ELF-1 (cell line): ENCODE measurements at regions not wholly inside any gene's neighbourhood (a gene's known extent, or its start where the extent isn't known, plus 50 kb on each side); places are given as distances from the start of the nearest gene placed in this dataset.

Source experiments
- DNase-seq: peaks from one replicate; pipeline ENCODE4 v3.0.0-alpha.2; 2016; ENCODE audit warnings: low read depth, low spot score

DNA sequence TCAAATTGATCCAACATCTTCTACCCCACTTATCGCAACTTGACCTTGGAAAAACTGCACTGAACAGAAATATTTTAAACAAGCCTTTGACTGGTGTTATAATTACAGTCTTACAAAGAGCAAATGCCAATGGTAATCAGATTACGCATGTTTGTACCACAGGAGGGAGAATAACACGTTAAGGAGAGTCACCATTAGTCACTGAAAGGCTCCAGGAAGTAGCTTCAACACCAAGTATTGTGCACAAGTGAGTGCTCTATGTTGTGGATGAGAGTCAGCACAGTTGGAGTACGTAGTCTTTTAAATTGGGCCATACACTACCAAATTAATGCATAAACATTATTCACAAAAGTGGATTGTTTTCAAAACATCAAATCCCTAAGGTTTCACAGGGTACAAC is 1081.5 kb upstream of the TENM3 start:
- no peak for DNase-seq

DNA sequence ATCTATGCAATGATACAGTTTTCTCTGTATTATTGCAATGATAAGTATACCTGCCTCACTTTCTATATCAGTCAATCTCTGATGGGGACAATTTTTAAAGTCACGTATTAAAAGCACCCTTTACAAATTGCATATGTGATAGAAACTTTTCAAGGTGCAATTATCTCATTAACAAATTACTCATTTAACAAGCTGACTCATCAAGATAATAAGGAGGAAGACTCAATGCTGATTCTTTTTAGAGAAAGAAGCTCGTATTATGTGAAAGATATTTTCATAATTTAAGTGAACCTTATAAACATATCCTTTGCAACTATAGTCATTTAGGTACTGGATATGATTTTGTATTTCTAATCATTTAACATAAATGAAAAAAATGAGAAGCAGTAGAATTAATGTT is 1080.9 kb upstream of the TENM3 start:
- no peak for DNase-seq

DNA sequence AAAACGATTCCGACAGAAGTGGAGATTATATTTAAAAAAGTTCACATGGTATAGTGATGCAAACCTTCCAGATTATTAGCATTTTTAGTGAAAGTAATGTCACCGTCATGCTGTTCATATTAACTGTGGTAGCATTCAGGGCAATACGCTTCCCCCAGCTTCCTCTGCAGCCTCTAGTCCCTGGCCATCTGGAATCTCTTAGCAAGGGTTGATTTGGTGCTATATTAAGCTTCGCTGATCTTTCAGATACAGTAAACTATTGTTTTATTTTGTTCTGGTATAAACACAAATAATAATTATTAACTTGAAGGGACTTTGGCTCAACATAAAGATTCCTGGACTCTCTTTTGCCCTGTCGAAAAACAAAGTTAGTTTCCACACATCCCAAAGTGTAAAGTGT is 1080.5 kb upstream of the TENM3 start:
- no peak for DNase-seq

DNA sequence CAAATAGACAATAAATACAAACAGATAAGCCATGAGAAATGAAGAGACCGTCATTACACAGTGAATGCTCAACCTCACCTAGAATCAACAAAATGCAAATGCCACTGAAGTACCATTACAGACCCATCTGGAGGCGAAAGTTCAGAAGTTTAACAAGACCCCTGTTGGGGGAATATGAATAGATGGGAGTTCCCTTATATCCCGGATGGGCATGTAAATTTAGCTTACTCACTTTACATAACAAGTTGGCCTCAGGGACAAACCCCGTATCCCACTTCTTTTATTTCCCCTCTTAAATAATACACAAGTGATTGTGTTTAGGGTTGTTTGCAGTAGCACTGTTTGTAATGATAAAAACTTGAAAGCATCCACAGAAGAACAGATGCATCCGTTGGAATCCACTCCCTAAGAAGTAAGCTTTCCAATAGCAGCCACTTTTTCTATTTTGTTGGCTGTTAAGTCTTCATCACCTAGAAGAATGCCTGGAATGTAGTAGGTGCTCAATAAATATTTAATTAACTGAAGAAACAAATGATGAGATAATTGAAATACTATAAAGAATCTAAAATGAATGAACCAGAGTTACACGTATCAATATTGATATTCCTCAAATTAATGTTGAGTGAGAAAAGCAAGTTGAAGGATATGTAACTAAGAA is 1076.3 kb upstream of the TENM3 start:
- peak; percentile 24 for DNase-seq

DNA sequence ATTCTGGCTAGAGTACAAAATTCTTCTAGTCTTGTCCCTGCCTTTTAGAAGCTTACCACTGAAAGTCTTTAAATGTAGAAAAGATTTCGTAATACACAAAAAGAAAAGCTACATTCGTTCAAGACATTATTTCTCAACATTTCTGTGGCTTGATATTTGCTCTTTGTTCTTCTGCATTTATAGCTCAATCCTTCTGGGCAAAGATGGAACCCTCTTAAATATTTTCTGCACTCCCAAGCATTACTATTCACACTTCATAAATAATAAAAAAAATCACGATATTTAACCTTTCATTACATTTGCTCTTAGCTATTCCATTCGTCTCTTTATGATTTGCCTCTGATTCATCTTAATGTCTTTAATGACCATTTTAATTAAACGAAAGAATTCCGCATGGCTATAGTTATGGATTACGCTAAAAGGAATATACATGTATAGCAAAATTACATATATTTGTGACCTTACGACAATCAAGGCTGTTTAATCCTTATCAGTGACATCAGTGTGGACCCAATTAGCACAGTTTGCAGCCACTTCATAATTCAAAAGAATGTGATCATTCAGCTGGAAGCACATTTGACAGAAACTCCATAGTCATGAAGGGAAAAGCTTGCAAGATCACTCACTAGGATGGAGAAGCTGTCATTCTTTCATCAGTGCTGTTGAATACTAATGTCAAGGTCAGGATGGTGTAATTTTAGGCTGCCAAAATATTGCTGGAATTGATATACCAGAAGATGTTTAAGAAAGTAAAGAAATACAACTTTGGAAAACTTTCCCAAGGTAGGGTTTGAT is 1075.0 kb upstream of the TENM3 start:
- DNase-seq, result no peak

DNA sequence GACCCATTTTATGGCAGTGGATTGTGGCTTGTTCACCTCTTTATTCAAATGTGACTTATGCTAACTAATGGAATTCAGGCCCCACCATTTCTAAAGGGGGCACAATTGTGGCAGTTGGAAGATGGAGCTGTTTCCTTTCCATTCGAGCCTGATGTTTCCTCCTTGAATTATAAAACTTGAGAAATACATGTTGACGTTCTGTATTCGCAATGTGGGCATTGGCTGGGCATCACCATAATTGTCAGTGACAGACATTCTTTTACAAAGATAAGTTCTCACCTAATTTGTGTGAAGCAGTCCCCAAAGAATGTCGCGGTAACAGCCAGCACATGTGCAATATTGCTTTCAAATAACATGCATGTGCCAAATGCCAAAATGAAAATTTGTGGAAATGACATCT is 1070.2 kb upstream of the TENM3 start:
- no peak for DNase-seq

DNA sequence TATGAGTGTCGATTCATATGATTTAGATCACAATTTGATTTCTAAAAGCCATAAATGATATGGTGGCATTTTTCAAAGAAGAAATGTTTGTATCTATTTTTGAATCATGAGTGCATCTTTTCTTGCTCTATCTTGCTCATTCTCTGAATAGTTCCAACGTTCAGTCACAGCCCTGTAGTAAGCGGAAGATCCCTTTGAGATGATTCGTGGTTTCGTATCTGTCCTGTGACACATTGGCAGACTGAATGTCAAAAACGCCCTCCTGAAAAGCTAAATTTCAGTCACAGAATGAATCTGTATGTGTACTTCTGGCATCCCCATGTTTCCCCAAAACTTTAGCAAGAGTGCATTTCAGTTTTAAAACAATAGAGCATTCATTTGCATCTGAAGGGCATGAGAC is 1066.9 kb upstream of the TENM3 start:
- DNase-seq, result no peak

DNA sequence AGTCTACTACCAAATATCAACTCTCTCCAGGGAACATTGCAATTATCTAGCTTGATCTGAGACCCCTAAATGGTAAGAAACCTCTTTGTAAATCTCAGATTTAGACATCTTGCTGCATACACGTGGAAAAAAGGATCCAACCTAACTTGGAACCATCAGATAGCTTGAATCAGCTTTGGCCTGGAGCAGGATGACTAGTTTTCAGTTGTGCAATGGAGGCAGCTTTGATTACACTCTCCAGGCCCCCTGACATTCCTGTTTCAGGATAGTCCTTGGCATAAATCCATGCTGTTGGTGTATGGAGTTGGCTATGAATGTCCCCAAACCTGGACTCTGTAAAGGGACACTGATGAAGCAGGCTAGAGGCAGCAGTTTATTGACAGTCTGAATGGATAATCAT is 1061.9 kb upstream of the TENM3 start:
- DNase-seq, result no peak

DNA sequence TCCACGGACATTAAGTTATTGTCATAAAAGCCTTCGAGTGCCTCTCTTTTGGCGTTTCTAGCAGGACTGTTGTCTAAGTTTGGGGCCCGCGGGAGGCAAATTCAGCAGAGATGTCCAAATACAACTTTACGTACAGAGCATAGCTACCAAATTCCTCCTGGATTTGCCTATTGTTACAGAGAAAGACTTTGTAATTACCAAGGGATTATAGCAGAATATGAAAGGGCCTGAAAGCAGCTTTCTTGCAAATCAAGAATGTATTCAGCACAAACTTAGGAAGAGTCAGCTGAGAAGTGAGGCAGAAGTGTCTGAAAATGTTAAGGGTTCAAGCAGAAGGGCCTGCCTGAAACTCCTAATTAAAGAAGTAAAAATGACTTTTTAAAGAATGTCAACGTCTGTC is 1053.5 kb upstream of the TENM3 start:
- DNase-seq, result no peak

DNA sequence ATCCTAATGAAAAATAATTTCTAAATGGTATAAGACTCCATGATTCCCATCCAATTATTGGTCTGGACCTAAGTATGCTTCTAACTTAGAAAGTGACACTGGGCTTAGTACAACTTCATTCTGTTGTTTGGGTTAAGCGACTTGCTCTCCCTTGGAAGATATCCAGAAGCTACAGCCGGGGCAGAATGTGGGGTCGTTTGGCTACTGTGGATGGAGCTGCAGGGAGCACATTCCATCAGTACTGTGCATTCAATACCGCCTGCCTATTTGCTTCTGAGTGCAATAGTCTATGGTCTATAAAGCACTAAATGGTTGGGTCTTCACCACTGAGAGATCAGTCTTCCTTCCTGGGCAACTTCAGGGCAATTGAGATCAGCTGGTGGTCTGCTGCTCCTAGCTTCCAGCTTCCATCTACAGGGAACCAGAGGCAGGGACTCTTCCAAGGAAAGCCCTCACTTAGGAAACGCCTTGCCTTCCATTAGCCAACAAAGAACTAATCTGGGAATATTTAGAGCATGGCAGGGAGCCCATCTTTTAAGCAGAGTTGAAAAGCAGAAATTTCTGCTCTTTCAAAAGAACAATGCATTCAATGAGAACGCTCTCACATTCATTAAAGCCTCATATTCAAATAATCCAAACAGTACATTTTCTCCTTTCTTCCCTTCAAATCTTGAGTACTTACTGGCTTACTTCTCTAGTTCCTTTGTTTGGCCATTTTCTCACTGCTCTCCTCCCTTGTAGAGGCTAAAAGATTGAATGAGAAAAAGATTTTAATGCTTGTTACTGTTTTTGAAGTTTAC is 1049.9 kb upstream of the TENM3 start:
- no peak for DNase-seq

DNA sequence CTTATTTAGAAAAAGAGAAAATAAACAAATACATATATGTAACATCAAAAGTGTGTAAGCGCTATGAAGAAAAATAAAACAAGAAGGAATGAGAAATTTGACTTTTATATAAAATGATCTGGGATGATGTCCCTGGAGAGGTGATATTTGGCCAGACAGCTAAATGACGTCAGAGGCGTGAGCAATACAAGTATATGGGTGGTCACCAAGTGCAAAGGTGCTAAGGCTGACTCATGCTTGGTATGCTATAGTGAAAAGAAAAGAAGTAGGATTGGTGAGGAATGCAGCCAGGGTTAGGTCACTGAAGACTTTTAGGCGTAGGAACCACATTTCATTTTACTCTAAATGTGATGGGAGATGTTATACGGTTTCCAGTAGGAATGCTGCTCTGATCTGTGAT is 1049.1 kb upstream of the TENM3 start:
- DNase-seq, result no peak

DNA sequence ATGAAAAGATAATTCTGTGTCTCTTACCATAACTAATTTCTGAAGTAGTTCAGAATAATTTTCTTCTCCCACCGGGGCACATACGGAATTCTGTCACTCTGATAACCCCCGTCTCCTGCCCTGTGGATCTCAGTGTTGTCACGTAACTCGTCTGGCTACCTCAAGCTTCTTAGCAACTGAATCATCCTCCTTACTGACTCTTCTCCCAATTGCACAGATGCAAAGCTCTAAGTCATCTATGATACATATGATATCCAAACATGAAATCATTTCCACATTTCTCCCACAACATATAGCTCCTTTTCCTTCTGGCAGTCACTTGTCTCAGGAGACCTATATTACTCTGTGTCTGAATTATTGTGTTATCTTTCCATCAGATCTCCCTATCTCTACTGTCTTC is 1043.1 kb upstream of the TENM3 start:
- no peak for DNase-seq

DNA sequence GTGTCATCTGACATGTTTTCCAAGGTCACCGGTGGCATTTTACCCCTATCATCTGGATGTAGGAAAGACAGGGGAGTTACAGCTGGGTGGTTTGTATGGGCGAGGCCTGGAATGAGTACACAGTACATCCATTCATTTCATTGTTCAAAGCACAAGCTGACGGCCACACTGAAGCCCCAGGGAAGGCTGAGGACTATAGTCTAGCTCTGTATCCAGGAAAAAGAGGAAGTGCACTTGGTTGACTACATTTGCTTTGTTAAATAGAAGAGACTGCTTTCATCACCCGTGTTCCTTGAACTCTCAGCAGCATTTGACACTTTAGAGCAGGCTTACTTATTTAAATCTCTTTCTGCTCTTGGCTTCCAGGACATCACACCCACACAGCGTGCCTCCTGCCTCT is 1041.0 kb upstream of the TENM3 start:
- no peak for DNase-seq

DNA sequence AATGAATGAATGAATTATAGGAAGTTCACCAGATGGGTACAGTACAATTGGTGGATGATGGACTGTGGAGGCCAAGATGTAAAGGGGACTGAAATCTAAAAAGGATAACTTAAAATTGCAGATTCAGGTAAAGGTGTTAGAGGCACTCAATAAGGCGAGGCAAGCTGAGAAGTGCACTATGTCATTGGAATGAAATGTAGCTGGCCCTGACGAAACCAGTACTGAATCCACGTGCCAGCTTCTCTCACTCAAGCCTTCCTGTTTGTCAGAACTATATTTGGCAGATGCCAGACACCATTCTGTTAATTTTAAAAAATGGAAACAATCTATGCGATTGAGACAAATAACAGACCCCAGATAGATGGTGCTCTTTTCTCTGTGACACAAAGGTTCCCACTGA is 1039.1 kb upstream of the TENM3 start:
- no peak for DNase-seq

DNA sequence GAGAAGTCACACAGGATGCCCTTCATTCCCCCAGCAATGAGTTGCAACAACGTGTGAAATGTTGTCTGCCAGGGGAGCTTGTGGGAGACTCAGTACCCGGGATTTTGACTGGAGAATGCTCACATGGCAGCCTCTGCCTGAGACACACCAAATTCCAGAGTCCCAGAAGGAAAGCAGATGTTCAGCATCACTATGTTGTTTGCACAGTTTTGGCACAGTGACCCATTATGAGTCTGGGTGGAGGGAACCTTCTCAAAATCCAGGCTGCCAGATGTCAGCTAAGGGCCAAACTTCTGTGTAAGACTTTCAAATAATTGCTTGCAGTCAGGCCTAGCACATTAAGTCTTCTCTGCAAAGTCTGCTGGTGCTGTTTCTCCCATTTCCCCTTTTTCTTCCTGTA is 1029.7 kb upstream of the TENM3 start:
- no peak for DNase-seq

DNA sequence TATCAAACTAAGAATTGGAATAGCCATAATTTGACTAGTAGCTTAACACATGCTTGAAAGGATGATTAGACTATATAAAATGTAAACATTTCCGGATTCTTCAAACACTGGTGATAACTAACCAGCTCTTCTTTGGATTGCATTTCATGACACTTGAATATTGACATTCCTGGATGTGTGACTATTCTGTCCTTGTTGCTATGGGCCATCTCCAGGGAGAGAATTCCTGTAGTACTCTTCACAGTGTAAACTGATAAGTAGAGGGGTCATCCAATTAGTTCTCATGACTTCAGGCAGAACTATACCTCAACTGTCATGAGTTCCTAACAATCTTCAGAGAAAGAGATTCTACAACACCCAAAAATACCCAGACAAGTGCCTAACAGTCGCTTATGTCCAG is 1026.7 kb upstream of the TENM3 start:
- no peak for DNase-seq

DNA sequence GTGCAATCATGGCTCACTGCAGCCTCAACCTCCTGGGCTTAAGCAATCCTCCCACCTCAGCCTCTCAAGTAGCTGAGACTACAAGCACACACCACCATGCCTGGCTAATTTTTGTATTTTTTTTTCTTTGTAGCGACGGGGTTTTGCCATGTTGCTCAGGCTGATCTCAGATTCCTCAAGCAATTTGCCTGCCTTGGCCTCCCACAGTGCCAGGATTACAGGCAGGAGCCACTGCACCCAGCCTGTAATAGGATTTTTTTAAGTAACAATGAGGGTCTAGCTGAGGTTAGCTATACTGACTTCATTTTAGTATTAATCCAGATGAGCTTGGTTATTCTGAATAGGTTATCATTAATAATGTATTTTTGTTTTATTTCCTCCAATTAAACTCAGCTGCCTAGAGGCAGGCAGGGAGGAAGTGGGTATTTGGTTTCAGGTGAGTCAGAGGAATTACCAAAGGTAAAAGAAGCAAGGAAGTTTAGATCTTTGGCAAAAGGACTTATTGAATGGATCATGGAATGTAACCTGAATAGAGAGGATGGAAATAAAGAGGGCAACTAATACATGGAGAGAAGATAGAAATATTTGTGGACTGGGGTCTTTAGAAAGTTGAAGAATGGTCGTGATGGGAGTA is 1023.3 kb upstream of the TENM3 start:
- no peak for DNase-seq

DNA sequence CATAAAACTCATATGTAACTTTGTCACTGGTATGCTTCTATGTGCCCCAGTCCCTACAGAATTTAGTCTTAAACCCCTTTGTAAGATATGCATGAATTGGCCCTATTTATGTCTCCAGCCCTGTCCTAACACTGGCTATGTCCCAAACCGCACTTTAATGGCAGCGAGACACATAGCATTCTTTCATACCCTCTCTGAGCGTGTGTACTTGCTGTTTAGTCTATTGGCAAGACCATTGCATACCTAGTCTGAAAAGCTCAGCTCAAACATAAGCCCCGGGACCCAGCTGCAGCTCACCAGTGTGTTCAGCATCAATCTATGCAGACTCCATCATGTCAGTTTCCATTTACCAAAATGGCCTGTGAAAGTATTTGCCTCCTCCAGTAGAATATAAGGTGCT is 1018.4 kb upstream of the TENM3 start:
- DNase-seq, result no peak

DNA sequence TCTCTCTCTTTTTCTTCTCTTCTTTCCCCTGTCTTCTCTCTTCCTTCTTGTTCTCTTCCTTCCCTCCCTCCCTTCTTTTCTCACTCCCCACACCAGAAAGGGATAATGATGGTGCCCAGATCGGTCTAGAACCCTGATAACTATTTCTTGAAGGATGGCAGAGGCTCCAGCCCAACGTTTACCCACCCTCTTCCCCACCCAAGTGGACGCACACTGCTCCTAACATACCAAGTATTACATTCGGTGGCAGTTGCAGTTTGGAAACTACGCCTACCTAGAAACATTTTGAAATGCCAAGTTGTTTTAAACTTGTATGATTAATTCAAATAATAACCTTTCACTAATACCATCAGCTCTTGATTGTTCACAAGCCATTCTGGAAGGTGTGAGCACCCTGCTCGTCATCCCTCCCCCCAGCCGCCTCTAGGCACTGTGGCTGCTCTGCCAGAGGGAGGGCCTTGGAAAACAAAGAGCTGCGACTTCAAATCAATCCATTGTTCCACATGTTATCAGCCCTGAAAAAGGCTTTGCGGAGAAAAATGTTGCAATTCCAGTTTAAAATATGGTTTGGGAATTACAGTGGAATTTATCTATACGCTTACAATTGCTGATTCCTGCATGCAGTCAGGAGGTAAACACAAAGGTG is 1017.5 kb upstream of the TENM3 start:
- DNase-seq, result peak; percentile 62

DNA sequence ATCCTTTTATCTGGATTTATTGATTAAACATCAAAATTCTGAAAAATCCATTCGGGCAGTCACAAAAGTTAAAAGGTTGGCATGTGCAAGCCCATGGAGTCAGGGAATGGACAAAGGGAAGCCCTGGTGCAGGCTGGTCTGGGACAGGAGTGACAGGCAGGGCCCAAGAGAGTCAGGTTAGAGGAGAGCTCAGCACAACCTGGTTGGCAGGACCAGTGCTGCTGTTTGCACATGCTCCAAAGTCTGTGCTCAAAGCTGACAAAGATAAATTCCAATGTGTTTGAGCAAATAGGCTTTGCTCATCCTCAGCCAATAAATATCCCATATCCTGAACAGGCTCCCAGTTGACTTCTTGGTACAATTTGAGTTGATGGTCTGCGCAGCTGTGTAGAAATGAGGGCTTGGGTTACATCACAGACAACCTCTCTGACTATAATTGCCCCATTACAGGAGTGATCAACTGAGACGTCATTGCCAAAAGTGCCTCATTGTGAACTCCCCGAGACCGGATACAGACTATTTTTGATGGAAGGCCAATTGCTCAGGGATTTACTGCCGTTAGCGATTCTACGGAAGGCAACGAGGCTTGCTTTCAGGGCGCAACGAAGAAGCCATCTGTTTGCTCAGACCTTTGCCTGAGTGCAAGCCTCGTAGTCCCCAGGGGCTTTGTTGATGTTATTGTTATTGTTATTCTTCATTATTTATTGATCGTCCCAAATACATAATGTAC is 1008.1 kb upstream of the TENM3 start:
- DNase-seq, result no peak

DNA sequence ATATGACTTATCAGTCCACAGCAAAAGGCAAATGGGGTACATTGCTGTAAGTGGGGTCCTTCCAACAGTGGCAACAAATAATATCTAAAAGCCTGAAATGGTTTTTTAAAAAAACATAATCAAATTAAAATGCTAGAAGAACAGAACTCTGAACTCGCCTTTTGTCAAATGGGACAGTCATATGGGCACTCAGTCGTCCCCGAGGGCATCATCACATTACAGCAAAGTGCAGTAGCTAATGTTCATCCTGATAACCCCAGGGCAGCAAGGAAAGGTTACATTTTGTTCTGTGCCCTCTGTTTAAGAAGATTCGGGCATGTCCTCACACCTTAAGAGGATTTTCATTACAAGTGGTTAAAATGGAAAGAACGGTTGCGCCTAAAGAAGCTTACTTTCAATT is 997.9 kb upstream of the TENM3 start:
- no peak for DNase-seq
